ENCODE measurements at regions not wholly inside any gene's neighbourhood (a gene's known extent, or its start where the extent isn't known, plus 50 kb on each side); places are given as distances from the start of the nearest gene placed in this dataset.

DNA sequence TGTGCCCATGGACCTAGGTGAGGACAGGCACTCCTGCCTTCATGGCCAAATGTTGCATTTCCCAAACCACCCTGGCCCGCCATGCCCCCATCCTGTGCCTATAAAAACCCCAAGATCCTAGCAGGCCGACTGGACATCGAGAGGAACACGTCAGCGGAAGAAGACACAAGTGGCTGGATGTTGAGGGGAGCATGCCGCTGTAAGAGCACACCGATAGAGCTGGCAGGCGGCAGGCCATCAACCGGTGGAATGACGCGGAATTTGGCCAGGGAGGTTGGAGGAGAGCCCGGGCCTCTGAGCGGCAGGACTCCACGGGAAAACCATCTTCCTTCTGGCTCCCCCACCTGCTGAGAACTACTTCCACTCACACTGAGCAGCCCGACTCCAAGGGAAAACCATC is 361.1 kb upstream of the TMPRSS15 start:
- no peaks in the 10 kb centered on the region for H3K27me3 ChIP-seq (ENCODE audit: insufficient read depth, low read length)
- no peaks in the 10 kb centered on the region for H3K4me1 ChIP-seq (ENCODE audit: insufficient read depth, low read length)
- H3K9ac ChIP-seq (ENCODE audit: low read depth, low read length) = no peak overlapping the region
- no peaks in the 10 kb centered on the region for H3K9me3 ChIP-seq (ENCODE audit: insufficient read depth, low read depth, low read length)
- H3K36me3 ChIP-seq (ENCODE audit: insufficient read depth, low read length) = no peaks in the 10 kb centered on the region
- no peak overlapping the region for H3K4me3 ChIP-seq (ENCODE audit: low read length)
- WGBS = 94% methylated on average over 15 of the region's 15 CpGs
- H3K27ac ChIP-seq (ENCODE audit: low read depth, low read length) = no peak overlapping the region

DNA sequence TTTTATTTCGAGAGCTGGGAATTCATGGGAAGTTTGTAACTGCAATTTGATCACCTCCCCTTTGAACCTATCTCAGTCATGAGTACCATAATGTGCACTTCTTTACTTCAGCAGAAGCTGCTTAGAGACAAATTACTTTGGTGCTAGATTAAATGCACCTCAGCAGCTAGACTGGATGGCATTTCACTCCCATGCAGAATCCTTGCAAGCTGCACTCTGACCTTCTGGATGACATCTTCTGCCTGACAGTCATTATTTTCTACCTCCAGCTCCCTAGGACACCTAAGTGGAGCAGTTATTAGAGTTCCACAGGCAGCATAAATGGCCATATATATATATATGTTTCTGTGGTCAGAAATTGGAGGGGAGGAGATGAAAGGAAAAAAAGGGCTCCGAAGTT is 366.0 kb upstream of the TMPRSS15 start:
- Histone ChIP-seq H3K36me3 (ENCODE audit: insufficient read depth, low read length) (no peaks in the 10 kb centered on the region), H3K4me1 (ENCODE audit: insufficient read depth, low read length) (no peaks in the 10 kb centered on the region), H3K9ac (ENCODE audit: low read depth, low read length) (no peak overlapping the region), H3K27ac (ENCODE audit: low read depth, low read length) (no peak overlapping the region), H3K4me3 (ENCODE audit: low read length) (no peak overlapping the region), H3K9me3 (ENCODE audit: insufficient read depth, low read depth, low read length) (peaks cover 3% of the 10 kb centered on the region; the same call in 1 of the 2 replicates), H3K27me3 (ENCODE audit: insufficient read depth, low read length) (no peaks in the 10 kb centered on the region)
- 95% methylated on average over 2 of the region's 2 CpGs for WGBS

DNA sequence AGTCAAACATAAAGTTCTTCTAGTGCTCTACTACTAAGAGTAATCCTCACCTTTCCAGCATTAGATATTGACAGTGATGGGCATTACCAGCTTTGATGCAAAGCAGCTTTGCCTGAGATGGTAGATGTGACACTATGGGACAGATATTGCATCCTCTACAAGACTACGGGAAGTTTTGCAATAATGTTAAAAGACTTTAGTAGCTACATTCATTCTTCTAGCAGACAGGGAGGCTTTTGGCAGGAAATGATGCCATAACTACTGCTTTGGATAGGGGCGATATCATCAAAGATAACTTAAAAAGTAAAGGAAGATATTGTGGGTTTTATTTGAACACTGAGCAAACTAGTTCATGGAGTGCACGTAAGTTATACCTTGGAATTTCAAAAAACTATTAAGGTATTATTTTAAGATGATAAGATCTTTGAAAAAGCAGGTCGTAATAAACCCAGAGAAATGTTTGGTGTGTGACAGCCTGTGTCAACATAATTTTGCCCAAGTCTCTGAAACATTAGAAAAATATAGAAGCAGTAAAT is 368.3 kb upstream of the TMPRSS15 start:
- peaks cover 8% of the 10 kb centered on the region; the same call in 1 of the 2 replicates for H3K9me3 ChIP-seq (ENCODE audit: insufficient read depth, low read depth, low read length)
- H3K9ac ChIP-seq (ENCODE audit: low read depth, low read length) = no peak overlapping the region
- no peak overlapping the region for H3K4me3 ChIP-seq (ENCODE audit: low read length)
- no peak overlapping the region for H3K27ac ChIP-seq (ENCODE audit: low read depth, low read length)
- WGBS = 98% methylated on average over 3 of the region's 4 CpGs
- H3K27me3 ChIP-seq (ENCODE audit: insufficient read depth, low read length) = no peaks in the 10 kb centered on the region
- H3K36me3 ChIP-seq (ENCODE audit: insufficient read depth, low read length) = no peaks in the 10 kb centered on the region
- H3K4me1 ChIP-seq (ENCODE audit: insufficient read depth, low read length) = no peaks in the 10 kb centered on the region

DNA sequence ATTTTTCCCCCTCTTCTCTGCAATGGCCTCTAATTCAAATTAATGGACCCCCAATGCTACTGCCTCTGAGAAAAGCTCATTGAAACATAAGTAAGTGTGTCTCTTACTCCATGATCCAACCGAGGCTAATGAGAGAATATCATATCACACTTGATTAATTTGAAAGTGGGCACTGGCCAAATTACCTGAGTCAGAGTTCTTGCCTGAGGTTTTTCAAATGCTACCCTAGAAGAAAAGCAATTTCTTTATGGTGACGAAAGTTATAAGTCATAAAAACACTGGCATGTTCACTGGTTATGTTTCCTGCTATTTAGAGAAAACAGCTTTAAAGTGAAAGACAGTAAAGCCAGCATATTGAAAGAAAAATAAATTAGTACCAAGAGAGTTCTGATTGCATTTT is 368.8 kb upstream of the TMPRSS15 start:
- no peak overlapping the region for H3K9ac ChIP-seq (ENCODE audit: low read depth, low read length)
- peaks cover 8% of the 10 kb centered on the region; the same call in 1 of the 2 replicates for H3K9me3 ChIP-seq (ENCODE audit: insufficient read depth, low read depth, low read length)
- H3K27ac ChIP-seq (ENCODE audit: low read depth, low read length) = no peak overlapping the region
- no peaks in the 10 kb centered on the region for H3K36me3 ChIP-seq (ENCODE audit: insufficient read depth, low read length)
- no peaks in the 10 kb centered on the region for H3K4me1 ChIP-seq (ENCODE audit: insufficient read depth, low read length)
- no peak overlapping the region for H3K4me3 ChIP-seq (ENCODE audit: low read length)
- H3K27me3 ChIP-seq (ENCODE audit: insufficient read depth, low read length) = no peaks in the 10 kb centered on the region
- WGBS = 90% methylated on average over 2 of the region's 2 CpGs

DNA sequence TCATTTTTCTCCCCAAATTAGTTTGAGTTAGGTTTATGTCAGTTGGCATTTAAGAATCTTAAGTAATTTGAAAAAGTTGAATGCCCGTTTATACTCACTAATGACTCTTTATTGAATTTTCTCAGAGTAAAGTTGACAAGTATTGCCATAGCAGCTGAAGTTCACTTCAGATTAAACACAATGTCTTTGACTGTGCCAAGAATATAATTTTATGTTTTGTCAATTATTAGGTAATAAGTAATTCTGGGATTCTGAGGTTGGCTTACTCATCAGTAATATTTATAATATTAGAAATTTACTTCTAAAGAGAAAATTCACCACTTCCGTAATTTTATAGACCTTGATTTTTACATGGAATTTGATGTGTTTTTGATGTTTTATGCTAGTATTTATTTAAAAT is 369.3 kb upstream of the TMPRSS15 start:
- Histone ChIP-seq H3K27ac (ENCODE audit: low read depth, low read length) (no peak overlapping the region), H3K36me3 (ENCODE audit: insufficient read depth, low read length) (no peaks in the 10 kb centered on the region), H3K9me3 (ENCODE audit: insufficient read depth, low read depth, low read length) (peaks cover 8% of the 10 kb centered on the region; the same call in 1 of the 2 replicates), H3K9ac (ENCODE audit: low read depth, low read length) (no peak overlapping the region), H3K4me3 (ENCODE audit: low read length) (no peak overlapping the region), H3K4me1 (ENCODE audit: insufficient read depth, low read length) (no peaks in the 10 kb centered on the region), H3K27me3 (ENCODE audit: insufficient read depth, low read length) (no peaks in the 10 kb centered on the region)
- 90% methylated on average over 1 of the region's 2 CpGs for WGBS

DNA sequence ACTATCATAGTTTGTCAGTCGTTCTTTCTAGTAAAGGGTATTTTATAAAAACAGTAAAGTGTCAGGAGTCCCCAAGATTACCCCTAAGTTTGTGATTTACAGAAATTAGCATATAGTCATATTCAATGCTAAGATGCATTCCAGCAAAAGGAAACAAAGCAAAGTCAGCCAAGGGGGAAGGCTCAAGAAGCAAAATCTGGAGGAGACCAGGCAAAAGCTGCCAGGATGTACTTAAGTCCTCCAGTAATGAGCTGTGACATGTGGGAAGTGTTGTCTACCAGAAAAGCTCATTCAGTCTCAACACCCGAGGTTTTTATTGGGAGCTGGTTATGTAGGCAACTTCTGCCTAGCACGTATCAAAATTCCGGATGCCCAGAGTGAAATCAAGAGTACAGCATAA is 373.4 kb upstream of the TMPRSS15 start:
- Histone ChIP-seq H3K27me3 (ENCODE audit: insufficient read depth, low read length) (no peaks in the 10 kb centered on the region), H3K27ac (ENCODE audit: low read depth, low read length) (no peak overlapping the region), H3K4me1 (ENCODE audit: insufficient read depth, low read length) (no peaks in the 10 kb centered on the region), H3K4me3 (ENCODE audit: low read length) (no peak overlapping the region), H3K9ac (ENCODE audit: low read depth, low read length) (no peak overlapping the region), H3K9me3 (ENCODE audit: insufficient read depth, low read depth, low read length) (peaks cover 8% of the 10 kb centered on the region; the same call in 1 of the 2 replicates), H3K36me3 (ENCODE audit: insufficient read depth, low read length) (no peaks in the 10 kb centered on the region)
- 68% methylated on average over 4 of the region's 4 CpGs for WGBS

DNA sequence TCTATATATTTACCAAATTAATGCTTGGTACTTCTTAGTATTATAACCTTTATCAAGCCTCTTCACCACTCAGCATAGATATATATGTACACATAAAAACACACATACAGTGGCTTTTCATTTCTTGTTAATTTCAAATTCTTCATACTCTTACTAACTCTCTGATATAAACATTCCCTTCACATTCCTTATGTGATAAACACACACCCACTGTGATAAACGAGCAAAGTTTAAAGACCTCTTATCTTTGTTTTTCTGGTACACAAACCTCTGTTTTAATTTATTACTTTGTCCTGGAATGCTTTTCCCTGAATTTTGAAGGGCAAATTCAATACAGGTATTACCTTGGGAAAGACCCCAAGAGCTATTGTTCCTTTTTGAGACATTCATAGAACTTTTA is 379.1 kb upstream of the TMPRSS15 start:
- no peak overlapping the region for H3K4me3 ChIP-seq (ENCODE audit: low read length)
- H3K4me1 ChIP-seq (ENCODE audit: insufficient read depth, low read length) = no peaks in the 10 kb centered on the region
- H3K36me3 ChIP-seq (ENCODE audit: insufficient read depth, low read length) = no peaks in the 10 kb centered on the region
- WGBS = 86% methylated on average over 1 of the region's 1 CpG
- H3K9me3 ChIP-seq (ENCODE audit: insufficient read depth, low read depth, low read length) = no peaks in the 10 kb centered on the region
- no peaks in the 10 kb centered on the region for H3K27me3 ChIP-seq (ENCODE audit: insufficient read depth, low read length)
- no peak overlapping the region for H3K9ac ChIP-seq (ENCODE audit: low read depth, low read length)
- no peak overlapping the region for H3K27ac ChIP-seq (ENCODE audit: low read depth, low read length)

DNA sequence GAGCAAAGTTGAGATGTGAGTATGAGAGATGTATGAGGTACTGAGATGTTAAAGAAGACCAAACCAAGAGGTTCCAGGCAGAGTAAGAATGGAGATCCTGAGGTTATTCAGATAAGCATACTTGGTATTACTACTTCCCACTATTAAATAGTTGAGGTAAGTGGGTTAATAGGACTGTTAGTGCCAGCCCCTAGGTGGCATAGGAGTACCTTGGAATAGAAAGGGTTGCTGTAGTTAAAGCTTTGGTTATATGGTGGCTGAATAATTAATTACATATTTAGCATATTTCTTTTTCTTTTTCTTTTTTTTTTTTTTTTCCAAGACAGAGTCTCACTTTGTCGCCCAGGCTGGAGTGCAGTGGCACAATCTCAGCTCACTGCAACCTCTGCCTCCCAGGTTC is 397.9 kb upstream of the TMPRSS15 start:
- H3K27me3 ChIP-seq (ENCODE audit: insufficient read depth, low read length) = no peaks in the 10 kb centered on the region
- WGBS = 100% methylated on average over 1 of the region's 1 CpG
- H3K4me1 ChIP-seq (ENCODE audit: insufficient read depth, low read length) = no peaks in the 10 kb centered on the region
- H3K4me3 ChIP-seq (ENCODE audit: low read length) = no peak overlapping the region
- no peaks in the 10 kb centered on the region for H3K36me3 ChIP-seq (ENCODE audit: insufficient read depth, low read length)
- no peaks in the 10 kb centered on the region for H3K9me3 ChIP-seq (ENCODE audit: insufficient read depth, low read depth, low read length)
- no peak overlapping the region for H3K9ac ChIP-seq (ENCODE audit: low read depth, low read length)
- H3K27ac ChIP-seq (ENCODE audit: low read depth, low read length) = no peak overlapping the region

DNA sequence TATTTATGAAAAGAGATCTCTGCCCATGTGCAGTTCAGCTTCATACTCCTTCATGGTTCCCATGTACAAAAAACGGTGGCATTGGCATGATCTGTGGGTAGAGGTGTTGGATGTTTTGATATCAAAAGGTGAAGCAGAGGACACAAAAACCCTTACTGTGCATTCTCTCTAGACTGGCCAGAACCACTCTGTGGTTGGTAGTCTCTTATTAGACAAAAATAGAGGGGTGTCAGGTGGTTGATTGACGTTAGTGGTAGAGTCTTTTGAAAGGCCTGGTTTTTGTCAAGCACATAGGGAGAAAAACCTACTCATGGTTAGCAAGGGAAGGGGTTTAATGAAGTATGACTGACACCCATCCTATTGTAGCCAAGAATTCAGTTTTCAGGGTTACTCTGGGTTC is 400.0 kb upstream of the TMPRSS15 start:
- no peak overlapping the region for H3K4me3 ChIP-seq (ENCODE audit: low read length)
- no peaks in the 10 kb centered on the region for H3K9me3 ChIP-seq (ENCODE audit: insufficient read depth, low read depth, low read length)
- no peaks in the 10 kb centered on the region for H3K27me3 ChIP-seq (ENCODE audit: insufficient read depth, low read length)
- H3K36me3 ChIP-seq (ENCODE audit: insufficient read depth, low read length) = no peaks in the 10 kb centered on the region
- H3K27ac ChIP-seq (ENCODE audit: low read depth, low read length) = no peak overlapping the region
- H3K9ac ChIP-seq (ENCODE audit: low read depth, low read length) = no peak overlapping the region
- 76% methylated on average over 2 of the region's 2 CpGs for WGBS
- no peaks in the 10 kb centered on the region for H3K4me1 ChIP-seq (ENCODE audit: insufficient read depth, low read length)

DNA sequence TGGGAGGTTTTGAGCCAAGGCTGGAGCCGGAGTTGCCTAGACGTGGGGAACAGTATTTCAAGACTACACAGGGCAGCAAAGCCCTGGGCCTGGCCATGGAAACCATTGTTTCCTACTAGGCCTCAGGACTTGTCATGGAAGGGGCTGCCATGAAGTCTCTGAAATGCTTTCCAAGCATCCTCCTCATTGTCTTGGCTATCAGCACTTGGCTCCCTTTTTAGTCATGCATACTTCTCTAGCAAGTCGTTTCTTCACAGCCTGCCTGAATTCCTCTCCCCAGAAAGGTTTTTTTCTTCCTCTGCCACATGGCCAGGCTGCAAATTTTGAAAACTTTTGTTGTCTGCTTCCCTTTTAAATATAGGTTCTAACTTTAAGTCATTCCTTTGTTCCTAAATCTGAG is 406.6 kb upstream of the TMPRSS15 start:
- Histone ChIP-seq H3K27me3 (ENCODE audit: insufficient read depth, low read length) (no peaks in the 10 kb centered on the region), H3K4me1 (ENCODE audit: insufficient read depth, low read length) (no peaks in the 10 kb centered on the region), H3K4me3 (ENCODE audit: low read length) (no peak overlapping the region), H3K36me3 (ENCODE audit: insufficient read depth, low read length) (no peaks in the 10 kb centered on the region), H3K9ac (ENCODE audit: low read depth, low read length) (no peak overlapping the region), H3K9me3 (ENCODE audit: insufficient read depth, low read depth, low read length) (peaks cover 5% of the 10 kb centered on the region; the same call in 1 of the 2 replicates), H3K27ac (ENCODE audit: low read depth, low read length) (no peak overlapping the region)
- WGBS = 64% methylated on average over 3 of the region's 3 CpGs

DNA sequence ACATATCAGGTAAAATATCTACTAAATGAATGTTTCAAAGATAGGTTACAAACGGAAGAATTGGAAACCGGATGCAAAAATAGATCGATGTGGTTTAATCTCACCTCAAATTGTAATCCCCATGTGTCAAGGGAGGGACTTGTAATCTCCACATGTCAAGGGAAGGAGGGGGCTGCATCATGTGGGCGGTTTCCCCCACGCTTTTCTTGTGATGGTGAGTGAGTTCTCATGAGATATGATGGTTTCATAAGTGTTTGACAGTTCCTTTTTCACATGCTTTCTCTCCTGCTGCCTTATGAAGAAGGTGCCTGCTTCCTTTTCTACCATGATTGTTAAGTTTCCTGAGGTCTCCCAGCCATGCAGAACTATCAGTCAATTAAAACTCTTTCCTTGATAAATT is 408.7 kb upstream of the TMPRSS15 start:
- H3K27ac ChIP-seq (ENCODE audit: low read depth, low read length) = no peak overlapping the region
- peaks cover 5% of the 10 kb centered on the region; the same call in 1 of the 2 replicates for H3K9me3 ChIP-seq (ENCODE audit: insufficient read depth, low read depth, low read length)
- WGBS = 91% methylated on average over 5 of the region's 5 CpGs

DNA sequence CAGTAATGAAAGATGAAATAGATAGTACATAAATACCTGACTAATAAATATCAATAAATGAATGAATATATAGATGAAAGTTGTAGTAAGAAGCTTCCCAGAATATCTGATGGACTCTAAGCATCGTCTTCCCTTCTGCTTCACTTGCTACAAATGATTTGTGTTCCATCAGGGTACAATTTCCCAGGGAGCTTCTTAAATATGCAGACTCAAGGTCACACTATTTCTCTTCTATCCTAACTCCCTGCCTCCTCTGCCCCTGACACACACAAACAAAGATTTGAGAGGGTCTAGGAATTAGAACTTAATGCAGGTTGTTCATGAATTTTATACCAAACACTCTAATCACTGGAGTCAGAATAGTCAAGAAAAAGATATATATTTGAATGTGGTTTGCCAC is 415.9 kb upstream of the TMPRSS15 start:
- Histone ChIP-seq H3K27me3 (ENCODE audit: insufficient read depth, low read length) (no peaks in the 10 kb centered on the region), H3K4me3 (ENCODE audit: low read length) (no peak overlapping the region), H3K36me3 (ENCODE audit: insufficient read depth, low read length) (no peaks in the 10 kb centered on the region), H3K4me1 (ENCODE audit: insufficient read depth, low read length) (no peaks in the 10 kb centered on the region), H3K9me3 (ENCODE audit: insufficient read depth, low read depth, low read length) (0 out of 2 replicates have a peak, but pooled peaks cover 4% of the 10 kb centered on the region), H3K27ac (ENCODE audit: low read depth, low read length) (no peak overlapping the region), H3K9ac (ENCODE audit: low read depth, low read length) (no peak overlapping the region)
- 100% methylated on average over 1 of the region's 1 CpG for WGBS

More for the DNA sequence above, 408.7 kb upstream of the TMPRSS15 start:
- H3K36me3 ChIP-seq (ENCODE audit: insufficient read depth, low read length) = no peaks in the 10 kb centered on the region
- no peak overlapping the region for H3K4me3 ChIP-seq (ENCODE audit: low read length)
- no peaks in the 10 kb centered on the region for H3K4me1 ChIP-seq (ENCODE audit: insufficient read depth, low read length)
- no peak overlapping the region for H3K9ac ChIP-seq (ENCODE audit: low read depth, low read length)
- H3K27me3 ChIP-seq (ENCODE audit: insufficient read depth, low read length) = no peaks in the 10 kb centered on the region

Measured in HUES64 (cell line).